Parathyroid adenoma (tissue), 2 donors: ENCODE measurements at regions not wholly inside any gene's neighbourhood (a gene's known extent, or its start where the extent isn't known, plus 50 kb on each side); places are given as distances from the start of the nearest gene placed in this dataset.

Source experiments
- H2AFZ ChIP-seq: fragments of 300-600 bp; sonication (generic); one replicate; pipeline ENCODE4 v1.7.0; 2017; ENCODE audit warnings: antibody characterized with exemption, mild to moderate bottlenecking
- H3K27ac ChIP-seq: fragments of 300-600 bp; sonication (generic); one replicate; pipeline ENCODE4 v1.7.0; 2017
- H3K27me3 ChIP-seq: fragments of 300-600 bp; sonication (generic); one replicate; pipeline ENCODE4 v1.7.0; 2017; ENCODE audit warnings: low read length; ENCODE audit not compliant: control insufficient read depth, insufficient read depth
- H3K36me3 ChIP-seq: fragments of 300-600 bp; sonication (generic); one replicate; pipeline ENCODE4 v1.7.0; 2017; ENCODE audit warnings: low read length; ENCODE audit not compliant: control insufficient read depth, insufficient read depth
- H3K4me1 ChIP-seq: fragments of 300-600 bp; sonication (generic); one replicate; pipeline ENCODE4 v1.7.0; 2017; ENCODE audit warnings: control low read depth
- H3K4me2 ChIP-seq: fragments of 300-600 bp; sonication (generic); one replicate; pipeline ENCODE4 v1.7.0; 2017; ENCODE audit warnings: low read length
- H3K4me3 ChIP-seq: fragments of 300-600 bp; sonication (generic); one replicate; pipeline ENCODE4 v1.7.0; 2017; ENCODE audit warnings: low read depth, low read length
- H3K79me2 ChIP-seq: fragments of 300-600 bp; sonication (generic); one replicate; pipeline ENCODE4 v1.7.0; 2017; ENCODE audit warnings: control low read depth
- H3K9ac ChIP-seq: fragments of 300-600 bp; sonication (generic); one replicate; pipeline ENCODE4 v1.7.0; 2017; ENCODE audit warnings: mild to moderate bottlenecking
- H3K9me3 ChIP-seq: fragments of 300-600 bp; sonication (generic); one replicate; pipeline ENCODE4 v1.7.0; 2017; ENCODE audit warnings: low read length; ENCODE audit not compliant: control insufficient read depth
- TF ChIP-seq, protein P1 (sequence below): fragments of 300-600 bp; sonication (generic); IDR thresholded peaks from one replicate; pipeline ENCODE4 v1.7.0; 2017; ENCODE audit warnings: antibody characterized with exemption, mild to moderate bottlenecking
- donor health status: primary hyperparathyroidism.

DNA sequence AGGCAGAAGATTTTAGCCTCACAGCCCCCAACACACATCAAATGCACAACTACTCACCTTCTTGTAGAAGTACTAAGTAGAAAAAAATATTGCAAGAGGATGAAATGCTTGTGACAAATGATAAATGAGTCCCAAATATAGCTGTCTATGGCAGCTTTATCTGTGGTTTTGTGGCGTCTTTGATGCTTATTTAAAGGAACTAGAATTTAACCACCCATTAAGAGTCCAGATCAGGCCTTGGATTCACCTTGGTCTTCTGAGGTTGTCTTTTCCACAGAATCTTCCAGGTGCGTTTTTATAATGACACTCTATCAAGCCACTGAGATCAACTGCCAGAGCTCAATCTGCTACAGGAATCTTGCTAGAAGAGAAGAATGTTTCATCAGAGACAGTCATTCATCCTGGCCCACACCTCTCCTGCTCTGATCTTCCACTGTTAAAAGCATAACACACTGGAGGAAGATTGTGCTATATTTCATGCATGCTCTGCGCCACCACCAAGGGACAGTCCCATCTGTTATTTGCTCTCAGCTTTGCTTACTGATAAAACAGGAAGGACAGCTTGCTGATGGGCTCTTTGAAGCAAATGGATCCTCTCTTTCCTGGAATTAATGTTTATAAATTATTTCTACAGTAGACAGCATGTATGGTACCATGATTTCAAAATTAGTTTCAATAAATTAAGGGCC lies 144.1 kb downstream of the SLC7A11 start:
- TF ChIP-seq, protein P1, sequence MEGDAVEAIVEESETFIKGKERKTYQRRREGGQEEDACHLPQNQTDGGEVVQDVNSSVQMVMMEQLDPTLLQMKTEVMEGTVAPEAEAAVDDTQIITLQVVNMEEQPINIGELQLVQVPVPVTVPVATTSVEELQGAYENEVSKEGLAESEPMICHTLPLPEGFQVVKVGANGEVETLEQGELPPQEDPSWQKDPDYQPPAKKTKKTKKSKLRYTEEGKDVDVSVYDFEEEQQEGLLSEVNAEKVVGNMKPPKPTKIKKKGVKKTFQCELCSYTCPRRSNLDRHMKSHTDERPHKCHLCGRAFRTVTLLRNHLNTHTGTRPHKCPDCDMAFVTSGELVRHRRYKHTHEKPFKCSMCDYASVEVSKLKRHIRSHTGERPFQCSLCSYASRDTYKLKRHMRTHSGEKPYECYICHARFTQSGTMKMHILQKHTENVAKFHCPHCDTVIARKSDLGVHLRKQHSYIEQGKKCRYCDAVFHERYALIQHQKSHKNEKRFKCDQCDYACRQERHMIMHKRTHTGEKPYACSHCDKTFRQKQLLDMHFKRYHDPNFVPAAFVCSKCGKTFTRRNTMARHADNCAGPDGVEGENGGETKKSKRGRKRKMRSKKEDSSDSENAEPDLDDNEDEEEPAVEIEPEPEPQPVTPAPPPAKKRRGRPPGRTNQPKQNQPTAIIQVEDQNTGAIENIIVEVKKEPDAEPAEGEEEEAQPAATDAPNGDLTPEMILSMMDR = no peak
- Histone ChIP-seq H3K79me2 (no peaks in the 10 kb centered on the region), H3K27ac (no peak overlapping the region), H3K4me2 (no peak overlapping the region), H3K9me3 (no peaks in the 10 kb centered on the region), H3K9ac (no peak overlapping the region), H2AFZ (no peak overlapping the region), H3K4me3 (no peak overlapping the region), H3K27me3 (no peaks in the 10 kb centered on the region), H3K4me1 (no peaks in the 10 kb centered on the region), H3K36me3 (no peaks in the 10 kb centered on the region)

DNA sequence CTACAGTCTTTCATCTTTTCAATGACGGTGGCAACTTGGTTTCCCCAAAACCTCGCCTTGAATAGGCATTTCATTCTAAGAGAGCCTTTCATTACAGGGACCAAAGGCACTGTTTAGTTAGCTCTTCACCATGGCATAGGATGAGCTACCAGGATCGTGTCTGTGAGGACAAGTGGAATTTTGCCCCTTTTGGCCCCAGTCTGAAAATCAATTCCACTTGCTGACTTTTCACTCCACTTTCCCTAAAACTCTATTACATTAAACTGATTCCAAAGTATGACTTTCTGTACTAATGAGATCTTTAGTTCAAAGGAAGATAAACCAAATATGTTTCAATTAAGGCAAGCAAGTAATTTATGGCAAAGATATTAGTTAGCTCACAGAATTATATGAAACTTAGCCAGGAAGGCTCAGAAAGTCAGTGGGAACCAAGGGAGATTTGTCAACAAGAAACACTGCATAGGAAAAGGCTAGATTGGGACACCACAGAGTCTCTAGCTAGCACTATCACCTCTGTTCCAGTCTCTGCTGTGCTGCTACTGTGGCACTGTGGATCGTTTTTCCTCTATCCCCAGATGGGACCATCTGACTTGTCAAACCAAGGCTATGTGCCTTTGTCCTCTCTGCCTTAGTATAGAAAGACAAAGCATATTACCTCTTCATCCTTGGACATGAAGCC lies 145.6 kb downstream of the SLC7A11 start:
- Histone ChIP-seq H3K4me2 (no peak overlapping the region), H3K9me3 (no peaks in the 10 kb centered on the region), H3K4me1 (no peaks in the 10 kb centered on the region), H3K9ac (no peak overlapping the region), H3K27ac (no peak overlapping the region), H3K27me3 (no peaks in the 10 kb centered on the region), H2AFZ (no peak overlapping the region), H3K79me2 (no peaks in the 10 kb centered on the region), H3K4me3 (no peak overlapping the region), H3K36me3 (no peaks in the 10 kb centered on the region)
- TF ChIP-seq, protein P1 = no peak

DNA sequence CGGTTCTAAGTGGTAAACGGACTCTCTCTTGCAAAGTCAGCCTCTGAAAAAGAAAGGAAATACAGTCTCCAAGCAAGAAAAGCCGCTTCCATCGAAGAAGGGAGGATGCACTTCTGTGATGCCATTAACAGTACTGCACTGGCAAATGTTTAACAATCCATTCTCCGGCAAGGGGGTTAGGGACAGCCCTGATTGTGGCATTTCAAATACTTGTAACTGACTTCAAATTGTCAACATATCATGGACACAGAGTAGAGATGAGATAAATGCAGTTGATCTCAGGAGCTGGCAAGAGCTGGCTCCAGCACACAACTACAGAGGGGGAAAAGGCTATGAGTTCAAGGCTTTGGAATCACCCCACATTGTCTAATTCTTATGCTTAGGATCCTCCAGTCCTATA lies 146.8 kb downstream of the SLC7A11 start:
- H3K9me3 ChIP-seq = no peaks in the 10 kb centered on the region
- H3K9ac ChIP-seq = no peak overlapping the region
- H3K4me3 ChIP-seq = no peak overlapping the region
- H3K79me2 ChIP-seq = no peaks in the 10 kb centered on the region
- no peak overlapping the region for H2AFZ ChIP-seq
- H3K4me2 ChIP-seq = no peak overlapping the region
- H3K36me3 ChIP-seq = no peaks in the 10 kb centered on the region
- no peak overlapping the region for H3K27ac ChIP-seq
- H3K27me3 ChIP-seq = no peaks in the 10 kb centered on the region
- H3K4me1 ChIP-seq = no peaks in the 10 kb centered on the region
- TF ChIP-seq, protein P1 = no peak

DNA sequence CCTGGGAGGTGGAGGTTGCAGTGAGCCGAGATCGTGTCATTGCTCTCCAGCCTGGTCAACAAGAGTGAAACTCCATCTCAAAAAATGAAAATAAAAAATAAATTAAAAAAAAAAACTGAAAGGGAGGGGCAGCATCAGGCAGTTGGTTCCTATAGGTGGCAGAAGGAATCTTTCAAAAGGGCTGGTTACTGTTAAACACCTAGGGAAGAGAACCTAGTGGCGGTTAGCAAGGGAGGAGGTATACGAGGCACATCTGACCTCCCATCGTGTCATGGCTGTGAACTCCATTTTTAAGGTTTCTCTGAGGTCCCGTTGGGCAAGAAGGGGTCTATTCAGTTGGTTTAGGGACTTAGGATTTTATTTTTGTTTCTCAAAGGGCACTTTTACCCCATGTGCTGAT lies 150.1 kb downstream of the SLC7A11 start:
- Histone ChIP-seq H3K36me3 (no peaks in the 10 kb centered on the region), H3K27me3 (no peaks in the 10 kb centered on the region), H3K4me1 (no peaks in the 10 kb centered on the region), H3K4me3 (no peak overlapping the region), H3K9me3 (no peaks in the 10 kb centered on the region), H3K9ac (no peak overlapping the region), H2AFZ (no peak overlapping the region), H3K4me2 (no peak overlapping the region), H3K27ac (no peak overlapping the region), H3K79me2 (no peaks in the 10 kb centered on the region)
- TF ChIP-seq, protein P1 = no peak
